ENCODE measurements at regions not wholly inside any gene's neighbourhood (a gene's known extent, or its start where the extent isn't known, plus 50 kb on each side); places are given as distances from the start of the nearest gene placed in this dataset.

- peaks cover 2% of the 10 kb centered on the region for H3K9me3 Mint-ChIP-seq (ENCODE audit: insufficient read depth)
- Histone ChIP-seq H3K4me3 (ENCODE audit: control extremely low read depth in 1 of 5, extremely low read depth in 1 of 5, insufficient read depth in 1 of 5, low read depth in 2 of 5, low read length in 4 of 5) (no peak overlapping the region), H3K79me2 (ENCODE audit: control insufficient read depth, insufficient read depth, low read length) (no peaks in the 10 kb centered on the region), H3K27me3 (replicated peaks in 1 of 4; ENCODE audit: control extremely low read depth in 1 of 4, control insufficient read depth in 3 of 4, insufficient read depth in 4 of 4, low read length in 3 of 4) (no peaks in the 10 kb centered on the region), H3K4me1 (ENCODE audit: control insufficient read depth in 2 of 2, insufficient read depth in 2 of 2, low read length in 2 of 2) (no peaks in the 10 kb centered on the region), H2AFZ (ENCODE audit: insufficient read depth, low read depth, low read length, poor library complexity, severe bottlenecking) (no peak overlapping the region), H3K9me3 (ENCODE audit: control extremely low read depth in 1 of 3, control insufficient read depth in 2 of 3, insufficient read depth in 1 of 3, low read length in 2 of 3) (peaks cover 0 to 3% (median 0%) of the 10 kb centered on the region in 3 donors), H3K4me2 (replicated peaks; ENCODE audit: low read depth, low read length, poor library complexity, severe bottlenecking) (no peak overlapping the region), H3K9ac (ENCODE audit: low read length) (no peak overlapping the region), H3K36me3 (replicated peaks in 1 of 2; ENCODE audit: control extremely low read depth in 1 of 2, control insufficient read depth in 1 of 2, extremely low read depth in 1 of 2, insufficient read depth in 2 of 2, low read length in 1 of 2) (no peaks in the 10 kb centered on the region), H3K27ac (ENCODE audit: low read length in 2 of 2) (no peak overlapping the region), H4K20me1 (ENCODE audit: control insufficient read depth, insufficient read depth, low read length, poor library complexity, severe bottlenecking) (no peaks in the 10 kb centered on the region)
- ATAC-seq (ENCODE audit: low read depth) (no peak), DNase-seq (no peak)
- no peak overlapping the region for H3K4me3 Mint-ChIP-seq
- intact Hi-C loops (cut with micrococcal nuclease) = no loop called here
- 90% methylated on average over 2 of the region's 3 CpGs for WGBS (ENCODE audit: insufficient coverage)
- POLR2A ChIA-PET = no interaction called here
- peaks cover 5% of the 10 kb centered on the region for H3K27me3 Mint-ChIP-seq
- CTCF ChIA-PET = no interaction called here
- H3K27ac Mint-ChIP-seq = no peak overlapping the region
- no peak for TF ChIP-seq CTCF (IDR thresholded peaks at IDR 0.05)
- TF ChIP-seq EZH2 (IDR thresholded peaks at IDR 0.05; ENCODE audit: borderline replicate concordance, insufficient read depth, low read depth, low read length, poor library complexity, severe bottlenecking) = no peak
- no peaks in the 10 kb centered on the region for H3K4me1 Mint-ChIP-seq
These were observed 76.2 kb upstream of the MYO10 start for GRCh38 chr5:17012289-17012688.

- Histone ChIP-seq H3K4me3 (ENCODE audit: control extremely low read depth in 1 of 5, extremely low read depth in 1 of 5, insufficient read depth in 1 of 5, low read depth in 2 of 5, low read length in 4 of 5) (no peak overlapping the region), H3K4me1 (ENCODE audit: control insufficient read depth in 2 of 2, insufficient read depth in 2 of 2, low read length in 2 of 2) (no peaks in the 10 kb centered on the region), H3K36me3 (replicated peaks in 1 of 2; ENCODE audit: control extremely low read depth in 1 of 2, control insufficient read depth in 1 of 2, extremely low read depth in 1 of 2, insufficient read depth in 2 of 2, low read length in 1 of 2) (no peaks in the 10 kb centered on the region), H3K9me3 (ENCODE audit: control extremely low read depth in 1 of 3, control insufficient read depth in 2 of 3, insufficient read depth in 1 of 3, low read length in 2 of 3) (peaks cover 0 to 3% (median 0%) of the 10 kb centered on the region in 3 donors), H3K27me3 (replicated peaks in 1 of 4; ENCODE audit: control extremely low read depth in 1 of 4, control insufficient read depth in 3 of 4, insufficient read depth in 4 of 4, low read length in 3 of 4) (no peaks in the 10 kb centered on the region), H3K4me2 (replicated peaks; ENCODE audit: low read depth, low read length, poor library complexity, severe bottlenecking) (no peak overlapping the region), H2AFZ (ENCODE audit: insufficient read depth, low read depth, low read length, poor library complexity, severe bottlenecking) (no peak overlapping the region), H3K27ac (ENCODE audit: low read length in 2 of 2) (no peak overlapping the region), H3K79me2 (ENCODE audit: control insufficient read depth, insufficient read depth, low read length) (no peaks in the 10 kb centered on the region), H3K9ac (ENCODE audit: low read length) (no peak overlapping the region), H4K20me1 (ENCODE audit: control insufficient read depth, insufficient read depth, low read length, poor library complexity, severe bottlenecking) (no peaks in the 10 kb centered on the region)
- TF ChIP-seq CTCF (IDR thresholded peaks at IDR 0.05) (no peak), EZH2 (IDR thresholded peaks at IDR 0.05; ENCODE audit: borderline replicate concordance, insufficient read depth, low read depth, low read length, poor library complexity, severe bottlenecking) (no peak)
- intact Hi-C loops (cut with micrococcal nuclease) = no loop called here
- peaks cover 5% of the 10 kb centered on the region for H3K27me3 Mint-ChIP-seq
- CTCF ChIA-PET = no interaction called here
- peaks cover 2% of the 10 kb centered on the region for H3K9me3 Mint-ChIP-seq (ENCODE audit: insufficient read depth)
- no peaks in the 10 kb centered on the region for H3K4me1 Mint-ChIP-seq
- POLR2A ChIA-PET = no interaction called here
- DNase-seq = no peak
- 79% methylated on average over 3 of the region's 3 CpGs for WGBS (ENCODE audit: insufficient coverage)
- no peak overlapping the region for H3K27ac Mint-ChIP-seq
- no peak for ATAC-seq (ENCODE audit: low read depth)
- H3K4me3 Mint-ChIP-seq = no peak overlapping the region
These were observed 78.6 kb upstream of the MYO10 start for GRCh38 chr5:17014686-17015085.
